ENCODE measurements at regions not wholly inside any gene's neighbourhood (a gene's known extent, or its start where the extent isn't known, plus 50 kb on each side); places are given as distances from the start of the nearest gene placed in this dataset.

GRCh38 chr11:69985331-69985640 lies 92.8 kb upstream of the ANO1 start:
- no peak for TF ChIP-seq CTCF (IDR thresholded peaks at IDR 0.05)
- no peak for TF ChIP-seq POLR2AphosphoS5 (IDR thresholded peaks at IDR 0.05; ENCODE audit: low read depth, low read length)

Data from Panc1 (cell line).